GM12873 (cell line): ENCODE measurements at regions not wholly inside any gene's neighbourhood (a gene's known extent, or its start where the extent isn't known, plus 50 kb on each side); places are given as distances from the start of the nearest gene placed in this dataset.

Source experiments
- CTCF ChIP-seq: IDR thresholded peaks from 2 replicates; pipeline ENCODE4 v1.5.1; 2012; ENCODE audit warnings: low read depth, mild to moderate bottlenecking, moderate library complexity, low read length, control low read depth; ENCODE audit not compliant: insufficient read depth; ENCODE audit errors: missing control alignments

DNA sequence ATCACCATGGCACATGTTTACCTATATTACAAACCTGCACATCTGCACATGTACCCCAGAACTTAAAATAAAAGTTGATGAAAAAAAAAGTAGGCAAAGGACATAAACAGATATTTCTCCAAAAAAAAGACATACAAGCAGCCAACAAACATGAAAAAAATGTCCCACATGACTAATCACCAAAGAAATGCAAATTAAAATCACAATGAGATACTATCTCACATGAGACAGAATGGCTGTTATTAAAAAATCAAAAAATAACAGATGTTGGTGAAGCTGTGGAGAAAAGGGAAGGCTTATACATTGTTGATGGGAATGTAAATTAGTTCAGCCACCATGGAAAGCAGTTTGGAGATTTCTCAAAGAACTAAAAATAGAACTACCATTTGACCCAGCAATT, 68.0 kb upstream of the FAR2 start:
- no peak for TF ChIP-seq CTCF

DNA sequence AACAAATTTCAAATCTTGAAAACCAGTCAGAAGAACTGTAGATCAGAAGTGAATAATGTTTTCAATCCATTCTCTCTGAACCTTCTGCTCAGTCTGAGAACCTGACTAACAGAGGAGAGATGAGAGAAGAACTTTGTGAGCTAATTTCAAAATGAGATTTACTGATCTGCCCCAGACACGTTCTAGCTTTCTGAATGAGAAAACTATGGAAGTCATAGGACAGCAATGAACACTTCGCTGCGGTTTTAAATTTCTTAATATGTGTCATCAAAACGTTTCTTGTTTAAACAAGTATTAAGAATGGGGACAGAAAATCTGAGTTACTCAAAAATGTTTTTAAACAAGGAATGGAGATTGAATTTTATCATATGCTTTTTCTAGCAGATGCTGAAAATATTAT, 66.6 kb upstream of the FAR2 start:
- no peak for TF ChIP-seq CTCF

DNA sequence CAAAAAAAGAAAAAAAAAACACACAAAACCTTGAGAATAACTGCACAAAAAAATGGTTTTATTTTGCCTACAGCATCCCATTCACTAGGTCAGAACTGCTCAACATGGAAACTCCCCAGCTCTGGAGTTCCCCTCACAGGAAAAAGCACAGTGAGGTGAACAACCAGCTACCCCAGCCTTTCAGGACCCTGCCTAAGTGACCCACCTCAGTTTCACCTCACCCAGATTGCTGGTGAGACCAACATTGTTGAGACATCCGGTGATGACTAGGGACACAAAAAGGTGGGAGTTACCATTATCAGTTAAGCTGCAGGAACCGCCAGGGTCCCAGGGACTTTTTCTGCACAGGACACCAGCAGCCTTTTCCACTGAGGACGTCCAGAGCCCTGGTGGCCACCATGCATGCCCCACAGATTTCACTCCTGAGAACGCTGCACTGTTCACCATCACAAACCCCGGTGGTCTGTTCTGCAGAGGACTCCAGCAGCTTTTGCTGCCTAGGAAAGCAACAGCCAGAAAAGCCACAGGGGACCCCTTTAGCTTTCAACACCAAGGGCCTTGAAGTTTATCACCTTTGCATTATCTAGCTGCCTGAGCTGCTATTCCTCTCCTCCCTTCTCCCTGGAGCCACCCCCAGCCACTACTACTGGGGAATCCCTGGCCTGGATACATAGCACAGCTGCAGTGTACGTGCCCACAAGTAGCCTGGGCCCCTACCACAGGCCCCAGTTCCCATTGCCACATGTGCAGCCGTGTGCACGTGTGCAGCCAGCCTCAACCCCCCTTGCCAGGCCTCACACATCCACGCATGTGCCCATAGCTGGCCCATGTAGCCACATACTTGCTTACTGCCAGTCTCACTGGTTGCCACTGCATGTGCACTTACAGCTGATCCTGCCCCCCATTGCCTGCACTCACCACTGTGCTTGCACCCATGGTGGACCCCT, 62.5 kb upstream of the FAR2 start:
- no peak for TF ChIP-seq CTCF

DNA sequence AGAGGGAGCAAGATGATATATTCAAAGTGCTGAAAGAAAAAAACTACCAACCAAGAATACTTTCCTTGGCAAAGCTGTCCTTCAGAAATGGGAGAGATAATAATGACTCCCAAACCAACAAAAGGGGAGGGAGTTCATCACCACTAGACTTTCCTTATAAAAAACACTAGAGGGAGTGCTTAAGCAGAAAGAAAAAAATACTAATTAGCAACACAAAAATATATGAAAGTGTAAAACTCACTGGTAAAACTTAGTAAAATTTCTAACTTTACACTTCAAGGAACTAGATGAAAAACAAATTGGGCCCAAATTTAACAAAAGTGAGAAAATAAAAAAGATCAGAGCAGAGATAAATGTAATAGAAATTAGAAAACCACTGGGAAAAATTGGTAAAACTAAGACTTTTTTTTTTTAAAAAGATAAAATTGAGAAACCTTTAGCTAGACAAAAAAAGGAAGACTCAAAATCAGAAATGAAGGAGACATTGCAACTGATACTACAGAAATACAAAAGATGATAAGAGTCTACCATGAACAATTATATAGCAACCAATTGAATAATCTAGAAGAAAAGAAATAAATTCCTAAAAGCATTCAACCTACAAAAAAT, 60.4 kb upstream of the FAR2 start:
- peak; percentile 29 for TF ChIP-seq CTCF
